Keratinocyte (primary cell): ENCODE measurements at regions not wholly inside any gene's neighbourhood (a gene's known extent, or its start where the extent isn't known, plus 50 kb on each side); places are given as distances from the start of the nearest gene placed in this dataset.

Experiments
- DNase-seq: peaks from one replicate; pipeline ENCODE4 v3.0.0-alpha.2; 2011; ENCODE audit warnings: low read depth, missing footprints, low spot score
- FAIRE-seq: peaks from 2 replicates; lab custom pipeline; 2011; peaks lifted over from hg19 to GRCh38; lab: Jason Lieb, UNC
- H2AFZ ChIP-seq: 2 replicates; pipeline ENCODE4 v1.6.0; 2012; ENCODE audit warnings: low read length, control low read depth, inconsistent platforms; ENCODE audit not compliant: control insufficient read depth
- H3K27ac ChIP-seq: 2 replicates; pipeline ENCODE4 v1.5.1; 2011; ENCODE audit warnings: low read length; ENCODE audit not compliant: control insufficient read depth, insufficient read depth
- H3K27me3 ChIP-seq: 3 replicates; pipeline ENCODE4 v1.6.0; 2011; ENCODE audit warnings: low read length; ENCODE audit not compliant: control insufficient read depth, insufficient read depth; ENCODE audit errors: extremely low read depth
- H3K36me3 ChIP-seq, 2 experiments: 2 replicates in 1 of 2; 3 replicates in 1 of 2; pipeline ENCODE4 v1.5.1; 2011; ENCODE audit warnings: low read length in 2 of 2, mild to moderate bottlenecking in 1 of 2; ENCODE audit not compliant: control insufficient read depth in 2 of 2, insufficient read depth in 2 of 2; ENCODE audit errors: extremely low read depth in 1 of 2
- H3K4me1 ChIP-seq: 3 replicates; pipeline ENCODE4 v1.5.1; 2011; ENCODE audit warnings: low read length; ENCODE audit not compliant: control insufficient read depth, insufficient read depth; ENCODE audit errors: extremely low read depth
- H3K4me2 ChIP-seq: 3 replicates; pipeline ENCODE4 v1.6.0; 2011; ENCODE audit warnings: low read depth, low read length; ENCODE audit not compliant: control insufficient read depth, insufficient read depth; ENCODE audit errors: extremely low read depth
- H3K4me3 ChIP-seq, 3 experiments: fragments of 200-600 bp in 1 of 3; sonication (generic) in 1 of 3; 2 replicates in 2 of 3; 3 replicates in 1 of 3; pipeline ENCODE4 v1.5.1; 2011 to 2016; ENCODE audit warnings: low read length in 3 of 3, mild to moderate bottlenecking in 3 of 3, control low read depth in 2 of 3, inconsistent platforms in 1 of 3, low read depth in 1 of 3, mixed read lengths in 1 of 3, mixed run types in 1 of 3, moderate library complexity in 1 of 3; ENCODE audit not compliant: control insufficient read depth in 2 of 3, insufficient read depth in 2 of 3; ENCODE audit errors: extremely low read depth in 1 of 3
- H3K79me2 ChIP-seq: 2 replicates; pipeline ENCODE4 v1.6.0; 2012; ENCODE audit warnings: low read length; ENCODE audit not compliant: control insufficient read depth, insufficient read depth
- H3K9ac ChIP-seq: 3 replicates; pipeline ENCODE4 v1.6.0; 2011; ENCODE audit warnings: low read length; ENCODE audit not compliant: control insufficient read depth, insufficient read depth; ENCODE audit errors: extremely low read depth
- H3K9me1 ChIP-seq: 3 replicates; pipeline ENCODE4 v1.6.0; 2011; ENCODE audit warnings: low read length; ENCODE audit not compliant: control insufficient read depth, insufficient read depth; ENCODE audit errors: extremely low read depth
- H3K9me3 ChIP-seq: 2 replicates; pipeline ENCODE4 v1.5.1; 2012; ENCODE audit warnings: low read depth, low read length; ENCODE audit not compliant: control insufficient read depth
- H4K20me1 ChIP-seq: 3 replicates; pipeline ENCODE4 v1.6.0; 2011; ENCODE audit warnings: low read length; ENCODE audit not compliant: control insufficient read depth, insufficient read depth; ENCODE audit errors: extremely low read depth
- EZH2 ChIP-seq: IDR thresholded peaks from one replicate; pipeline ENCODE4 v1.6.1; 2012; ENCODE audit warnings: inconsistent platforms, mild to moderate bottlenecking, low read length, moderate library complexity
- dilution Hi-C: fragments of 300-500 bp; cut with MboI; formaldehyde crosslinking; loops from one replicate; pipeline ENCODE4 v1.7.0; 2020; ENCODE audit warnings: low sequenced_read_pairs; ENCODE audit not compliant: extremely low pct_ligation_motif_present
- TF ChIP-seq, protein P1 (sequence below), 3 experiments: IDR thresholded peaks in 1 of 3; conservative IDR thresholded peaks in 1 of 3; optimal IDR thresholded peaks in 1 of 3; 2 replicates in 2 of 3; 3 replicates in 1 of 3; pipeline versions ENCODE3 to v1.5.1; 2011; ENCODE audit warnings: low read length in 3 of 3, mild to moderate bottlenecking in 3 of 3, moderate library complexity in 2 of 3, control low read depth in 1 of 3, inconsistent platforms in 1 of 3; ENCODE audit not compliant: insufficient read depth in 2 of 3; ENCODE audit errors: extremely low read depth in 1 of 3

DNA sequence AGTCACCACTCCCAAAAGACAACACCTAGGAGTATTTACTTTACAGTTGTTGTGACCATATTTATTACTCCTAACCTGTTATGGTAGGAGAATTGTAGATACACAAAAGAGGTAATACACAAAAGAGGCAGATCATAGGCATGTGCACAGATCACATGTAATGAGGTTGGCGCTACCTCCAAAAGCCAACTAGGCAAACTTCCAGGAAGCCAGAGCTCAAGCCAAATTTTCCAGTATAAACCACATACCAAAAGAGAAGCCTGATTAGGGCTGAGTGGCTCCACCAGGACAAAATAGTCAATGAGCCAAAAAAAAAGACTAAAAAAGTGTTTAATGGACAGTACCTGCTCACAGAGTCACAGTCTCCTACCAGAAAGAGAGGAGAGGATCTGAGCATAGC lies 195.0 kb upstream of the PBX1 start:
- dilution Hi-C loops, result no loop called here
- no peaks in the 10 kb centered on the region for H3K9me1 ChIP-seq
- H3K9ac ChIP-seq, result no peak overlapping the region
- no peak overlapping the region for H3K4me3 ChIP-seq
- H3K27ac ChIP-seq, result no peak overlapping the region
- H3K4me2 ChIP-seq, result no peak overlapping the region
- no peaks in the 10 kb centered on the region for H4K20me1 ChIP-seq
- TF ChIP-seq EZH2, result no peak
- TF ChIP-seq, protein P1, sequence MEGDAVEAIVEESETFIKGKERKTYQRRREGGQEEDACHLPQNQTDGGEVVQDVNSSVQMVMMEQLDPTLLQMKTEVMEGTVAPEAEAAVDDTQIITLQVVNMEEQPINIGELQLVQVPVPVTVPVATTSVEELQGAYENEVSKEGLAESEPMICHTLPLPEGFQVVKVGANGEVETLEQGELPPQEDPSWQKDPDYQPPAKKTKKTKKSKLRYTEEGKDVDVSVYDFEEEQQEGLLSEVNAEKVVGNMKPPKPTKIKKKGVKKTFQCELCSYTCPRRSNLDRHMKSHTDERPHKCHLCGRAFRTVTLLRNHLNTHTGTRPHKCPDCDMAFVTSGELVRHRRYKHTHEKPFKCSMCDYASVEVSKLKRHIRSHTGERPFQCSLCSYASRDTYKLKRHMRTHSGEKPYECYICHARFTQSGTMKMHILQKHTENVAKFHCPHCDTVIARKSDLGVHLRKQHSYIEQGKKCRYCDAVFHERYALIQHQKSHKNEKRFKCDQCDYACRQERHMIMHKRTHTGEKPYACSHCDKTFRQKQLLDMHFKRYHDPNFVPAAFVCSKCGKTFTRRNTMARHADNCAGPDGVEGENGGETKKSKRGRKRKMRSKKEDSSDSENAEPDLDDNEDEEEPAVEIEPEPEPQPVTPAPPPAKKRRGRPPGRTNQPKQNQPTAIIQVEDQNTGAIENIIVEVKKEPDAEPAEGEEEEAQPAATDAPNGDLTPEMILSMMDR (optimal IDR thresholded peaks at IDR 0.05 in 1 of 3, IDR thresholded peaks at IDR 0.05 in 1 of 3, conservative IDR thresholded peaks at IDR 0.05 in 1 of 3; ENCODE audit: extremely low read depth in 1 of 3, insufficient read depth in 2 of 3, low read length in 3 of 3), result no peak
- no peaks in the 10 kb centered on the region for H3K36me3 ChIP-seq
- H3K4me1 ChIP-seq, result no peaks in the 10 kb centered on the region
- no peak overlapping the region for H2AFZ ChIP-seq
- no peaks in the 10 kb centered on the region for H3K9me3 ChIP-seq
- DNase-seq (no peak), FAIRE-seq (no peak)
- no peaks in the 10 kb centered on the region for H3K79me2 ChIP-seq
- H3K27me3 ChIP-seq, result no peaks in the 10 kb centered on the region

DNA sequence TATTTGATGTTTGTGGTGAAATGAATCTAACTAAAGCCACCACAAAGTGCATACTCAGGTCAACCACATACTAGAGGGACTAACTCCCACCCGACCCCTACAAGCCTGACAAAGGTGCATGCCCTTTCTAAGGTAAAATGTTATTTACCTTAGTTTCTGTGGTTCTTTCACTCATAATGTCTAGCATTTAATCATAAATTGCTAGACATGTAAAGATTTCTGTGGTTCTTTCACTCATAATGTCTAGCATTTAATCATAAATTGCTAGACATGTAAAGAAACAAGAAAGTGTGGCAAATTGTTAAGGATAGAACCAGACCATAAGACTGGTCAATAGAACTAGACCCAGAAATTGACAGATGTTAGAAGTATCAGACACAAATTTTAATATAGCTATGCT lies 193.0 kb upstream of the PBX1 start:
- Histone ChIP-seq H3K9me3 (no peaks in the 10 kb centered on the region), H3K9me1 (no peaks in the 10 kb centered on the region), H3K9ac (no peak overlapping the region), H3K4me3 (no peak overlapping the region), H3K27ac (no peak overlapping the region), H3K36me3 (no peaks in the 10 kb centered on the region), H4K20me1 (no peaks in the 10 kb centered on the region), H2AFZ (no peak overlapping the region), H3K27me3 (no peaks in the 10 kb centered on the region), H3K4me1 (no peaks in the 10 kb centered on the region), H3K79me2 (no peaks in the 10 kb centered on the region), H3K4me2 (no peak overlapping the region)
- dilution Hi-C loops, result no loop called here
- no peak for TF ChIP-seq EZH2
- TF ChIP-seq, protein P1 (optimal IDR thresholded peaks at IDR 0.05 in 1 of 3, IDR thresholded peaks at IDR 0.05 in 1 of 3, conservative IDR thresholded peaks at IDR 0.05 in 1 of 3; ENCODE audit: extremely low read depth in 1 of 3, insufficient read depth in 2 of 3, low read length in 3 of 3), result no peak
- DNase-seq (no peak), FAIRE-seq (no peak)
